PC-3 (cell line): ENCODE measurements at regions not wholly inside any gene's neighbourhood (a gene's known extent, or its start where the extent isn't known, plus 50 kb on each side); places are given as distances from the start of the nearest gene placed in this dataset.

Experiments
- ATAC-seq: fragments of 200-7000 bp; cut with Tn5 transposase; 2 replicates; pipeline ENCODE4 v1.9.1; 2020; ENCODE audit warnings: mild to moderate bottlenecking, moderate library complexity
- BruUV-seq: library from RNA; stranded (reverse); fragments of 400-500 nt; replicated peaks from 2 replicates; lab custom pipeline; 2021; lab: Mats Ljungman, UMichigan
- CTCF ChIA-PET: fragments of 300-600 bp; sonication (Branson Sonifier 250); formaldehyde crosslinking; loops from one replicate; lab custom pipeline; 2022; ENCODE audit warnings: antibody characterized with exemption; lab: Charles Lee
- POLR2A ChIA-PET: fragments of 300-600 bp; sonication (Branson Sonifier 250); formaldehyde crosslinking; loops from one replicate; lab custom pipeline; 2022; ENCODE audit warnings: antibody characterized with exemption; ENCODE audit not compliant: unreplicated experiment; lab: Charles Lee
- DNase-seq: peaks from one replicate; pipeline ENCODE4 v3.0.0-alpha.2; 2015
- H2AFZ ChIP-seq: fragments of 300-600 bp; sonication (generic); 2 replicates; pipeline ENCODE4 v1.6.0; 2016; ENCODE audit warnings: antibody characterized with exemption, low read length
- H3F3A ChIP-seq: fragments of 300-600 bp; sonication (generic); one replicate; pipeline ENCODE4 v1.6.0; 2017; ENCODE audit warnings: antibody characterized with exemption, low read length, control low read depth, mild to moderate bottlenecking; ENCODE audit not compliant: unreplicated experiment
- H3K27ac ChIP-seq: fragments of 300-600 bp; sonication (generic); 2 replicates; pipeline ENCODE4 v1.5.1; 2016; ENCODE audit warnings: mild to moderate bottlenecking, low read length
- H3K27me3 ChIP-seq: fragments of 300-600 bp; sonication (generic); 2 replicates; pipeline ENCODE4 v1.6.1; 2016; ENCODE audit warnings: low read length, mixed read lengths
- H3K36me3 ChIP-seq: fragments of 300-600 bp; sonication (generic); 2 replicates; pipeline ENCODE4 v1.6.1; 2016; ENCODE audit warnings: low read depth, mixed run types, low read length, mixed read lengths
- H3K4me1 ChIP-seq: fragments of 300-600 bp; sonication (generic); 2 replicates; pipeline ENCODE4 v1.5.1; 2016; ENCODE audit warnings: low read length; ENCODE audit not compliant: insufficient read depth
- H3K4me2 ChIP-seq: fragments of 300-600 bp; sonication (generic); 2 replicates; pipeline ENCODE4 v1.6.0; 2016; ENCODE audit warnings: low read length
- H3K4me3 ChIP-seq: fragments of 300-600 bp; sonication (generic); 2 replicates; pipeline ENCODE4 v1.5.1; 2016; ENCODE audit warnings: mild to moderate bottlenecking, low read length, mixed read lengths
- H3K79me2 ChIP-seq: fragments of 300-600 bp; sonication (generic); 2 replicates; pipeline ENCODE4 v1.6.1; 2017; ENCODE audit warnings: low read length, mixed read lengths
- H3K9ac ChIP-seq: fragments of 300-600 bp; sonication (generic); 2 replicates; pipeline ENCODE4 v1.6.0; 2016; ENCODE audit warnings: mild to moderate bottlenecking, low read length
- H3K9me2 ChIP-seq: fragments of 300-600 bp; sonication (generic); replicated peaks from 2 replicates; pipeline ENCODE4 v1.6.1; 2016; ENCODE audit warnings: mixed run types, low read length, mixed read lengths
- H3K9me3 ChIP-seq: fragments of 300-600 bp; sonication (generic); 2 replicates; pipeline ENCODE4 v1.6.1; 2016; ENCODE audit warnings: low read length, mixed read lengths
- H4K20me1 ChIP-seq: fragments of 300-600 bp; sonication (generic); 2 replicates; pipeline ENCODE4 v1.6.1; 2016; ENCODE audit warnings: low read length, mixed read lengths
- CTCF ChIP-seq: fragments of 300-600 bp; sonication (generic); conservative IDR thresholded peaks from 2 replicates; pipeline ENCODE4 v1.5.1; 2017; ENCODE audit warnings: antibody characterized with exemption, low read depth, mild to moderate bottlenecking, low read length
- EZH2 ChIP-seq: fragments of 300-600 bp; sonication (generic); IDR thresholded peaks from one replicate; pipeline ENCODE4 v1.6.1; 2017; ENCODE audit warnings: antibody characterized with exemption, mild to moderate bottlenecking, low read length; ENCODE audit not compliant: unreplicated experiment
- EZH2phosphoT487 ChIP-seq: fragments of 300-600 bp; sonication (generic); IDR thresholded peaks from 2 replicates; pipeline ENCODE4 v1.6.1; 2018; ENCODE audit warnings: mild to moderate bottlenecking, antibody characterized with exemption, low read length, borderline replicate concordance
- intact Hi-C: fragments of 100-400 bp; cut with micrococcal nuclease; formaldehyde crosslinking; loops from 2 replicates; pipeline ENCODE4 v1.9.0; 2023

DNA sequence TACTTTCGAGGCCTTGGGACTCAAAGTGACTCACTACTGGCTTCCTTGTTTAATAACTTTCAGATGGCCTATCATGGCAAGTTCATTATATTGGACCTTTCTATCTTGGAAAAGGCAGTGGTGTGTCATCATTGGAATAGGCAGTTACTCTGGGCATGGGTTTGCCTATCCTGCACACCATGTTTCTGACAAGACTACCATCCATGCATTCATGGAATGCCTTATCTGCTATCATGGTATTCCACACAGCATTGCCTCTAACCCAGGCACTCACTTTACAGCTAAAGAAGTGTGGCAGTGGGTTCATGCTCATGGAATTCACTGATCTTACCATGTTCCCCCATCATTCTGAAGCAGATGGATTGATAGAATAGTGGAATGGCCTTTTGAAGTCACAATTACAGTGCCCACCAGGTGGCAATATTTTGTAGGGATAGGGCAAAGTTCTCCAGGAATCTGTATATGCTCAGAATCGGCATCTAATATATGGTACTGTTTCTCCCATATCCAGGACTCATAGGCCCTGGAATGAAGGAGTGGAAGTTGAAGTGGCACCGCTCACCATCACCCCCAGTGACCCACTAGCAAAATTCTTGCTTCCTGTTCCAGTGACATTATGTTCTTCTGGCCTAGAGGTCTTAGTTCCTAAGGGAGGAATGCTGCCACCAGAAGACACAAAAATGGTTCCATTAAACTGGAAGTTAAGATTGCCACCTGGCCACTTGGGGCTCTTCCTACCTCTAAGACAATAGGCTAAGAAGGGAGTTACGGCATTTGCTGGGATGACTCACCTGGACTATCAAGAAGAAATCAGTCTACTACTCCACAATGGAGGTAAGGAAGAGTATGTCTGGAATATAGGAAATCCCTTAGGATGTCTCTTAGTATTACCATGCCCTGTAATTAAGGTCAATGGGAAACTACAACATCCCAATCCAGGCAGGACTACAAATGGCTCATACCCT lies 1161.4 kb downstream of the SI start:
- H3K27me3 ChIP-seq, result no peaks in the 10 kb centered on the region
- no peak overlapping the region for H2AFZ ChIP-seq
- H3K9me3 ChIP-seq, result no peaks in the 10 kb centered on the region
- H3F3A ChIP-seq, result no peaks in the 10 kb centered on the region
- H3K4me1 ChIP-seq, result no peaks in the 10 kb centered on the region
- peak; percentile 68 for ATAC-seq
- CTCF ChIA-PET, result no interaction called here
- no peaks in the 10 kb centered on the region for H3K36me3 ChIP-seq
- intact Hi-C loops, result loop anchor here (1.0 to 10.0 kb wide), 2 partner anchors 34 to 1268 kb away; no protein-coding TSS in a partner anchor
- BruUV-seq, result no TSS peak
- no peak overlapping the region for H3K4me2 ChIP-seq
- POLR2A ChIA-PET, result no interaction called here
- TF ChIP-seq EZH2phosphoT487, result no peak
- TF ChIP-seq CTCF, result peak; percentile 70
- H3K4me3 ChIP-seq, result no peak overlapping the region
- DNase-seq, result peak; percentile 62
- H4K20me1 ChIP-seq, result no peaks in the 10 kb centered on the region
- no peak overlapping the region for H3K27ac ChIP-seq
- no peaks in the 10 kb centered on the region for H3K9me2 ChIP-seq
- no peaks in the 10 kb centered on the region for H3K79me2 ChIP-seq
- no peak overlapping the region for H3K9ac ChIP-seq

GRCh38 chr3:163915280-163915679 lies 1163.0 kb downstream of the SI start:
- Histone ChIP-seq H3K9me3 (no peaks in the 10 kb centered on the region), H3K27me3 (no peaks in the 10 kb centered on the region), H3F3A (no peaks in the 10 kb centered on the region), H2AFZ (no peak overlapping the region), H3K4me2 (no peak overlapping the region), H3K79me2 (no peaks in the 10 kb centered on the region), H3K9ac (no peak overlapping the region), H4K20me1 (no peaks in the 10 kb centered on the region), H3K27ac (no peak overlapping the region), H3K4me1 (no peaks in the 10 kb centered on the region), H3K36me3 (no peaks in the 10 kb centered on the region), H3K4me3 (no peak overlapping the region), H3K9me2 (no peaks in the 10 kb centered on the region)
- intact Hi-C loops, result loop anchor here (10.0 kb wide), 1 partner anchor 1270 kb away; no protein-coding TSS in a partner anchor
- no peak for TF ChIP-seq CTCF
- no peak for TF ChIP-seq EZH2
- no peak for TF ChIP-seq EZH2phosphoT487
- ChIA-PET POLR2A (no interaction called here), CTCF (no interaction called here)
- no TSS peak for BruUV-seq
- DNase-seq (no peak), ATAC-seq (no peak)

- no TSS peak for BruUV-seq
- Histone ChIP-seq H3K4me3 (no peak overlapping the region), H3K9me2 (no peaks in the 10 kb centered on the region), H3K27ac (no peak overlapping the region), H3K27me3 (no peaks in the 10 kb centered on the region), H3K9me3 (no peaks in the 10 kb centered on the region), H4K20me1 (no peaks in the 10 kb centered on the region), H3F3A (no peaks in the 10 kb centered on the region), H3K36me3 (no peaks in the 10 kb centered on the region), H3K4me2 (no peak overlapping the region), H3K9ac (no peak overlapping the region), H3K79me2 (no peaks in the 10 kb centered on the region), H2AFZ (no peak overlapping the region), H3K4me1 (no peaks in the 10 kb centered on the region)
- POLR2A ChIA-PET, result no interaction called here
- CTCF ChIA-PET, result no interaction called here
- TF ChIP-seq EZH2, result no peak
- TF ChIP-seq EZH2phosphoT487, result no peak
- TF ChIP-seq CTCF, result no peak
- DNase-seq (no peak), ATAC-seq (no peak)
- intact Hi-C loops, result loop anchor here (10.0 kb wide), 1 partner anchor 1270 kb away; no protein-coding TSS in a partner anchor
Measured at GRCh38 chr3:163914567-163914966, 1163.7 kb downstream of the SI start.
